PC-3 (cell line): ENCODE measurements at regions not wholly inside any gene's neighbourhood (a gene's known extent, or its start where the extent isn't known, plus 50 kb on each side); places are given as distances from the start of the nearest gene placed in this dataset.

Source experiments
- ATAC-seq: fragments of 200-7000 bp; cut with Tn5 transposase; 2 replicates; pipeline ENCODE4 v1.9.1; 2020; ENCODE audit warnings: mild to moderate bottlenecking, moderate library complexity
- BruUV-seq: library from RNA; stranded (reverse); fragments of 400-500 nt; replicated peaks from 2 replicates; lab custom pipeline; 2021; lab: Mats Ljungman, UMichigan
- CTCF ChIA-PET: fragments of 300-600 bp; sonication (Branson Sonifier 250); formaldehyde crosslinking; loops from one replicate; lab custom pipeline; 2022; ENCODE audit warnings: antibody characterized with exemption; lab: Charles Lee
- POLR2A ChIA-PET: fragments of 300-600 bp; sonication (Branson Sonifier 250); formaldehyde crosslinking; loops from one replicate; lab custom pipeline; 2022; ENCODE audit warnings: antibody characterized with exemption; ENCODE audit not compliant: unreplicated experiment; lab: Charles Lee
- DNase-seq: peaks from one replicate; pipeline ENCODE4 v3.0.0-alpha.2; 2015
- H2AFZ ChIP-seq: fragments of 300-600 bp; sonication (generic); 2 replicates; pipeline ENCODE4 v1.6.0; 2016; ENCODE audit warnings: antibody characterized with exemption, low read length
- H3F3A ChIP-seq: fragments of 300-600 bp; sonication (generic); one replicate; pipeline ENCODE4 v1.6.0; 2017; ENCODE audit warnings: antibody characterized with exemption, low read length, control low read depth, mild to moderate bottlenecking; ENCODE audit not compliant: unreplicated experiment
- H3K27ac ChIP-seq: fragments of 300-600 bp; sonication (generic); 2 replicates; pipeline ENCODE4 v1.5.1; 2016; ENCODE audit warnings: mild to moderate bottlenecking, low read length
- H3K27me3 ChIP-seq: fragments of 300-600 bp; sonication (generic); 2 replicates; pipeline ENCODE4 v1.6.1; 2016; ENCODE audit warnings: low read length, mixed read lengths
- H3K36me3 ChIP-seq: fragments of 300-600 bp; sonication (generic); 2 replicates; pipeline ENCODE4 v1.6.1; 2016; ENCODE audit warnings: low read depth, mixed run types, low read length, mixed read lengths
- H3K4me1 ChIP-seq: fragments of 300-600 bp; sonication (generic); 2 replicates; pipeline ENCODE4 v1.5.1; 2016; ENCODE audit warnings: low read length; ENCODE audit not compliant: insufficient read depth
- H3K4me2 ChIP-seq: fragments of 300-600 bp; sonication (generic); 2 replicates; pipeline ENCODE4 v1.6.0; 2016; ENCODE audit warnings: low read length
- H3K4me3 ChIP-seq: fragments of 300-600 bp; sonication (generic); 2 replicates; pipeline ENCODE4 v1.5.1; 2016; ENCODE audit warnings: mild to moderate bottlenecking, low read length, mixed read lengths
- H3K79me2 ChIP-seq: fragments of 300-600 bp; sonication (generic); 2 replicates; pipeline ENCODE4 v1.6.1; 2017; ENCODE audit warnings: low read length, mixed read lengths
- H3K9ac ChIP-seq: fragments of 300-600 bp; sonication (generic); 2 replicates; pipeline ENCODE4 v1.6.0; 2016; ENCODE audit warnings: mild to moderate bottlenecking, low read length
- H3K9me2 ChIP-seq: fragments of 300-600 bp; sonication (generic); replicated peaks from 2 replicates; pipeline ENCODE4 v1.6.1; 2016; ENCODE audit warnings: mixed run types, low read length, mixed read lengths
- H3K9me3 ChIP-seq: fragments of 300-600 bp; sonication (generic); 2 replicates; pipeline ENCODE4 v1.6.1; 2016; ENCODE audit warnings: low read length, mixed read lengths
- H4K20me1 ChIP-seq: fragments of 300-600 bp; sonication (generic); 2 replicates; pipeline ENCODE4 v1.6.1; 2016; ENCODE audit warnings: low read length, mixed read lengths
- CTCF ChIP-seq: fragments of 300-600 bp; sonication (generic); conservative IDR thresholded peaks from 2 replicates; pipeline ENCODE4 v1.5.1; 2017; ENCODE audit warnings: antibody characterized with exemption, low read depth, mild to moderate bottlenecking, low read length
- EZH2 ChIP-seq: fragments of 300-600 bp; sonication (generic); IDR thresholded peaks from one replicate; pipeline ENCODE4 v1.6.1; 2017; ENCODE audit warnings: antibody characterized with exemption, mild to moderate bottlenecking, low read length; ENCODE audit not compliant: unreplicated experiment
- EZH2phosphoT487 ChIP-seq: fragments of 300-600 bp; sonication (generic); IDR thresholded peaks from 2 replicates; pipeline ENCODE4 v1.6.1; 2018; ENCODE audit warnings: mild to moderate bottlenecking, antibody characterized with exemption, low read length, borderline replicate concordance
- intact Hi-C: fragments of 100-400 bp; cut with micrococcal nuclease; formaldehyde crosslinking; loops from 2 replicates; pipeline ENCODE4 v1.9.0; 2023

DNA sequence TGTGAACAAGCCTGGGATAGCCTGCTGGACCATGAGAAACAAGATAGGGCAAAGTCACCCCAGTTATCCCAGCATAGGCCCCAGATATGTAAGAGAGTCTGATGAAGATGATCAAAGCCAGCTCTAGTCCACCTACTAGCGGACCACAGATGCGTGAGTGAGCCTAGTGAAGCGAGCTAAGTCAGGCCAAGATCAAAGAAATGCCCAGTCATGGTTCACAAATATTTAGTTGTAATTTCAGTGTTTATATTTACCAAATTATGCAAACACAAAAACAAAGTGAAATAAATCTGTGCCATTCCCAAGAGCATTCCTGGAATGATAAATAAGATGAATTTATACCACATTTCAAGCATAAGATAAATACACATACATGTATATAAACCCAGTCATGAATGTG lies 308.1 kb upstream of the CTNNB1 start:
- POLR2A ChIA-PET: no interaction called here
- ATAC-seq: no peak
- H3K4me1 ChIP-seq: no peaks in the 10 kb centered on the region
- no peak overlapping the region for H3K9ac ChIP-seq
- no peaks in the 10 kb centered on the region for H3F3A ChIP-seq
- intact Hi-C loops: no loop called here
- no peaks in the 10 kb centered on the region for H3K9me3 ChIP-seq
- H3K36me3 ChIP-seq: no peaks in the 10 kb centered on the region
- H3K4me3 ChIP-seq: no peak overlapping the region
- no peak overlapping the region for H3K4me2 ChIP-seq
- no peaks in the 10 kb centered on the region for H3K9me2 ChIP-seq
- CTCF ChIA-PET: no interaction called here
- H2AFZ ChIP-seq: no peak overlapping the region
- no peaks in the 10 kb centered on the region for H4K20me1 ChIP-seq
- DNase-seq: no peak
- TF ChIP-seq CTCF: no peak
- TF ChIP-seq EZH2: no peak
- no peak for TF ChIP-seq EZH2phosphoT487
- H3K79me2 ChIP-seq: no peaks in the 10 kb centered on the region
- no TSS peak for BruUV-seq
- H3K27ac ChIP-seq: no peak overlapping the region
- H3K27me3 ChIP-seq: no peaks in the 10 kb centered on the region

DNA sequence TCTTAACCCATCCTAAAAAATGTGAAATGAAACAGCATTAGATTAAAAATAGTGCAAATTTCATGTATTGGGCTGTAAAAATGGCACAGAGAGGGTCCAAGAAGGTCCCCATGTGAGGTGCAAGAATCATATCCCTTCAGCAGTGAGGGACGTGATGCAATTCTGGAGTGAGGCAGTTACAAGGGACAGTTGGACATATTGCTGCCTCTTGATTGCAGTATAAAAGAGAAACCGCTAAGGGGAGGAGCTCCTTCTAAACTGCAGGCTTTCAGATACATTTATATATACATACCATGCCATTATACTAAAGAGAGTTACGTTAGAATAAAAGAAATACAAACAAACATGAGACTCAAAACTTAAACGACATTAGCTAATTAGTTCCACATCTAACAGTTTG lies 304.2 kb upstream of the CTNNB1 start:
- H3K4me3 ChIP-seq: no peak overlapping the region
- H2AFZ ChIP-seq: no peak overlapping the region
- H3K79me2 ChIP-seq: no peaks in the 10 kb centered on the region
- CTCF ChIA-PET: no interaction called here
- H3K4me2 ChIP-seq: no peak overlapping the region
- no peaks in the 10 kb centered on the region for H3K36me3 ChIP-seq
- DNase-seq: peak; percentile 15
- POLR2A ChIA-PET: interaction anchor here (0.7 kb wide), 1 partner anchor 1925 kb away, joined by 5 read pairs; no protein-coding TSS in a partner anchor
- TF ChIP-seq EZH2 (no peak), CTCF (no peak), EZH2phosphoT487 (no peak)
- H3K9me2 ChIP-seq: no peaks in the 10 kb centered on the region
- ATAC-seq: no peak
- H3F3A ChIP-seq: peaks cover 5% of the 10 kb centered on the region
- no peak overlapping the region for H3K27ac ChIP-seq
- intact Hi-C loops: no loop called here
- H3K9me3 ChIP-seq: no peaks in the 10 kb centered on the region
- no peak overlapping the region for H3K9ac ChIP-seq
- H3K27me3 ChIP-seq: no peaks in the 10 kb centered on the region
- no TSS peak for BruUV-seq
- H3K4me1 ChIP-seq: peaks cover 17% of the 10 kb centered on the region
- no peaks in the 10 kb centered on the region for H4K20me1 ChIP-seq

GRCh38 chr3:40899286-40899712 lies 300.0 kb upstream of the CTNNB1 start:
- ChIA-PET CTCF (no interaction called here), POLR2A (no interaction called here)
- no peak for TF ChIP-seq CTCF
- TF ChIP-seq EZH2: no peak
- no peak for TF ChIP-seq EZH2phosphoT487
- ATAC-seq (peak; percentile 92), DNase-seq (peak; percentile 92)
- no TSS peak for BruUV-seq
- H3K4me1 ChIP-seq: peaks cover 17% of the 10 kb centered on the region
- H3K4me2 ChIP-seq: peak overlapping the region; percentile 64
- no peaks in the 10 kb centered on the region for H3K79me2 ChIP-seq
- no peaks in the 10 kb centered on the region for H4K20me1 ChIP-seq
- H3K27ac ChIP-seq: peak overlapping the region; percentile 46
- H3K9me3 ChIP-seq: no peaks in the 10 kb centered on the region
- no peaks in the 10 kb centered on the region for H3K9me2 ChIP-seq
- no peak overlapping the region; the same call in 1 of the 2 replicates for H2AFZ ChIP-seq
- intact Hi-C loops: no loop called here
- H3K4me3 ChIP-seq: peak overlapping the region; percentile 10; the same call in 1 of the 2 replicates
- peaks cover 5% of the 10 kb centered on the region for H3F3A ChIP-seq
- H3K27me3 ChIP-seq: no peaks in the 10 kb centered on the region
- H3K36me3 ChIP-seq: no peaks in the 10 kb centered on the region
- H3K9ac ChIP-seq: no peak overlapping the region
